ENCODE measurements at regions not wholly inside any gene's neighbourhood (a gene's known extent, or its start where the extent isn't known, plus 50 kb on each side); places are given as distances from the start of the nearest gene placed in this dataset.

DNA sequence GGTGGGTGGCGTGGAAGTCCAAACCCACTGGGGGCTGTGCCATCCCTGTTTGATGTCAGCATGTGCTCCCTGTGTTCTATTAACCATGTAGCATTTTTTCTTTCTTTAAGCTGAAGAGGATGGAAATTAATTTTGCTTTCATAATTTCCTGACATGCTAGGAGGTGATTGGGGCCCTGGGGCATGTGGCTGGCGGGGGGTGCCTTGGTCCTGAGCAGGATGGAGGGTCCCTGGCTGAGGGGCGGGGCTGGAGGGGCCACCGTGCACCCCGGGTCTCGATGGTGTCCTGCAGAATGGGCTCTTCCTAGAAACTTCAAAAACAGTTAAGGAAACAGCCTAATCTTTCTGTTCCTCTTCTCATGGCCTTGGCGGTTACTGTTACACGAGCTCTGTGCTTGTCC lies 69.3 kb upstream of the IRX4 start:
- TF ChIP-seq POLR2A (IDR thresholded peaks at IDR 0.05) (no peak), EP300 (IDR thresholded peaks at IDR 0.05) (no peak), POLR2AphosphoS5 (IDR thresholded peaks at IDR 0.05) (no peak)
- TF ChIP-seq, protein P1, sequence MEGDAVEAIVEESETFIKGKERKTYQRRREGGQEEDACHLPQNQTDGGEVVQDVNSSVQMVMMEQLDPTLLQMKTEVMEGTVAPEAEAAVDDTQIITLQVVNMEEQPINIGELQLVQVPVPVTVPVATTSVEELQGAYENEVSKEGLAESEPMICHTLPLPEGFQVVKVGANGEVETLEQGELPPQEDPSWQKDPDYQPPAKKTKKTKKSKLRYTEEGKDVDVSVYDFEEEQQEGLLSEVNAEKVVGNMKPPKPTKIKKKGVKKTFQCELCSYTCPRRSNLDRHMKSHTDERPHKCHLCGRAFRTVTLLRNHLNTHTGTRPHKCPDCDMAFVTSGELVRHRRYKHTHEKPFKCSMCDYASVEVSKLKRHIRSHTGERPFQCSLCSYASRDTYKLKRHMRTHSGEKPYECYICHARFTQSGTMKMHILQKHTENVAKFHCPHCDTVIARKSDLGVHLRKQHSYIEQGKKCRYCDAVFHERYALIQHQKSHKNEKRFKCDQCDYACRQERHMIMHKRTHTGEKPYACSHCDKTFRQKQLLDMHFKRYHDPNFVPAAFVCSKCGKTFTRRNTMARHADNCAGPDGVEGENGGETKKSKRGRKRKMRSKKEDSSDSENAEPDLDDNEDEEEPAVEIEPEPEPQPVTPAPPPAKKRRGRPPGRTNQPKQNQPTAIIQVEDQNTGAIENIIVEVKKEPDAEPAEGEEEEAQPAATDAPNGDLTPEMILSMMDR (IDR thresholded peaks at IDR 0.05) = no peak
